ENCODE measurements at regions not wholly inside any gene's neighbourhood (a gene's known extent, or its start where the extent isn't known, plus 50 kb on each side); places are given as distances from the start of the nearest gene placed in this dataset.

- POLR2A ChIA-PET = no interaction called here
- Mint-ChIP-seq H3K27ac (no peak overlapping the region), H3K4me3 (no peak overlapping the region), H3K27me3 (no peaks in the 10 kb centered on the region), H3K4me1 (no peaks in the 10 kb centered on the region), H3K9me3 (no peaks in the 10 kb centered on the region), H3K36me3 (ENCODE audit: low read depth) (no peaks in the 10 kb centered on the region)
- CTCF ChIA-PET = no interaction called here
- DNase-seq = no peak
Observed at GRCh38 chr13:107822006-107822405, 393.3 kb downstream of the LIG4 start.

- ChIA-PET CTCF (no interaction called here), POLR2A (no interaction called here)
- Mint-ChIP-seq H3K27ac (no peak overlapping the region), H3K27me3 (no peaks in the 10 kb centered on the region), H3K36me3 (ENCODE audit: low read depth) (no peaks in the 10 kb centered on the region), H3K9me3 (no peaks in the 10 kb centered on the region), H3K4me3 (no peak overlapping the region), H3K4me1 (no peaks in the 10 kb centered on the region)
- DNase-seq = no peak
Observed at GRCh38 chr13:107821492-107821891, 393.8 kb downstream of the LIG4 start.

- H3K4me3 Mint-ChIP-seq = no peak overlapping the region
- CTCF ChIA-PET = no interaction called here
- no peaks in the 10 kb centered on the region for H3K36me3 Mint-ChIP-seq (ENCODE audit: low read depth)
- no peak overlapping the region for H3K27ac Mint-ChIP-seq
- DNase-seq = no peak
- POLR2A ChIA-PET = no interaction called here
- no peaks in the 10 kb centered on the region for H3K4me1 Mint-ChIP-seq
- no peaks in the 10 kb centered on the region for H3K9me3 Mint-ChIP-seq
- H3K27me3 Mint-ChIP-seq = no peaks in the 10 kb centered on the region
Observed at GRCh38 chr13:107819071-107819470, 396.3 kb downstream of the LIG4 start.

GRCh38 chr13:107817647-107818287 lies 397.6 kb downstream of the LIG4 start:
- ChIA-PET POLR2A (no interaction called here), CTCF (no interaction called here)

GRCh38 chr13:107812014-107812412 lies 403.3 kb downstream of the LIG4 start:
- CTCF ChIA-PET = no interaction called here
- Mint-ChIP-seq H3K9me3 (no peaks in the 10 kb centered on the region), H3K27me3 (no peaks in the 10 kb centered on the region), H3K4me3 (no peak overlapping the region), H3K27ac (no peak overlapping the region), H3K4me1 (no peaks in the 10 kb centered on the region), H3K36me3 (ENCODE audit: low read depth) (no peaks in the 10 kb centered on the region)
- POLR2A ChIA-PET = no interaction called here
- DNase-seq = no peak

More at GRCh38 chr13:107817647-107818287, 397.6 kb downstream of the LIG4 start:
- DNase-seq = no peak
- Mint-ChIP-seq H3K27ac (no peak overlapping the region), H3K27me3 (no peaks in the 10 kb centered on the region), H3K4me3 (no peak overlapping the region), H3K36me3 (ENCODE audit: low read depth) (no peaks in the 10 kb centered on the region), H3K4me1 (no peaks in the 10 kb centered on the region), H3K9me3 (no peaks in the 10 kb centered on the region)

GRCh38 chr13:107811233-107812013 lies 403.9 kb downstream of the LIG4 start:
- no peak for DNase-seq
- no peak overlapping the region for H3K4me3 Mint-ChIP-seq
- H3K36me3 Mint-ChIP-seq (ENCODE audit: low read depth) = no peaks in the 10 kb centered on the region
- H3K27ac Mint-ChIP-seq = no peak overlapping the region
- H3K4me1 Mint-ChIP-seq = no peaks in the 10 kb centered on the region
- H3K9me3 Mint-ChIP-seq = no peaks in the 10 kb centered on the region
- ChIA-PET POLR2A (no interaction called here), CTCF (no interaction called here)
- no peaks in the 10 kb centered on the region for H3K27me3 Mint-ChIP-seq

GRCh38 chr13:107809125-107809524 lies 406.2 kb downstream of the LIG4 start:
- DNase-seq = no peak
- ChIA-PET POLR2A (no interaction called here), CTCF (no interaction called here)
- Mint-ChIP-seq H3K9me3 (no peaks in the 10 kb centered on the region), H3K4me3 (no peak overlapping the region), H3K36me3 (ENCODE audit: low read depth) (no peaks in the 10 kb centered on the region), H3K4me1 (no peaks in the 10 kb centered on the region), H3K27me3 (no peaks in the 10 kb centered on the region), H3K27ac (no peak overlapping the region)

- no peaks in the 10 kb centered on the region for H3K9me3 Mint-ChIP-seq
- POLR2A ChIA-PET = no interaction called here
- no peak overlapping the region for H3K27ac Mint-ChIP-seq
- no peaks in the 10 kb centered on the region for H3K36me3 Mint-ChIP-seq (ENCODE audit: low read depth)
- DNase-seq = no peak
- CTCF ChIA-PET = no interaction called here
- H3K4me1 Mint-ChIP-seq = no peaks in the 10 kb centered on the region
- no peaks in the 10 kb centered on the region for H3K27me3 Mint-ChIP-seq
- H3K4me3 Mint-ChIP-seq = no peak overlapping the region
Observed at GRCh38 chr13:107808389-107808788, 406.9 kb downstream of the LIG4 start.

GRCh38 chr13:107807306-107808073 lies 407.8 kb downstream of the LIG4 start:
- ChIA-PET POLR2A (no interaction called here), CTCF (no interaction called here)
- no peaks in the 10 kb centered on the region for H3K36me3 Mint-ChIP-seq (ENCODE audit: low read depth)
- no peak for DNase-seq
- H3K27me3 Mint-ChIP-seq = no peaks in the 10 kb centered on the region
- H3K27ac Mint-ChIP-seq = no peak overlapping the region
- H3K4me1 Mint-ChIP-seq = no peaks in the 10 kb centered on the region
- H3K4me3 Mint-ChIP-seq = no peak overlapping the region
- no peaks in the 10 kb centered on the region for H3K9me3 Mint-ChIP-seq

- POLR2A ChIA-PET = no interaction called here
- Mint-ChIP-seq H3K27ac (no peak overlapping the region), H3K27me3 (no peaks in the 10 kb centered on the region), H3K36me3 (ENCODE audit: low read depth) (no peaks in the 10 kb centered on the region), H3K4me1 (no peaks in the 10 kb centered on the region), H3K9me3 (no peaks in the 10 kb centered on the region), H3K4me3 (no peak overlapping the region)
- CTCF ChIA-PET = no interaction called here
- no peak for DNase-seq
Observed at GRCh38 chr13:107806726-107807125, 408.6 kb downstream of the LIG4 start.

- Mint-ChIP-seq H3K36me3 (ENCODE audit: low read depth) (no peaks in the 10 kb centered on the region), H3K27ac (no peak overlapping the region), H3K9me3 (no peaks in the 10 kb centered on the region), H3K27me3 (no peaks in the 10 kb centered on the region), H3K4me3 (no peak overlapping the region), H3K4me1 (no peaks in the 10 kb centered on the region)
- CTCF ChIA-PET = no interaction called here
- POLR2A ChIA-PET = no interaction called here
- no peak for DNase-seq
Observed at GRCh38 chr13:107803822-107804495, 411.4 kb downstream of the LIG4 start.

- Mint-ChIP-seq H3K9me3 (no peaks in the 10 kb centered on the region), H3K27me3 (no peaks in the 10 kb centered on the region), H3K36me3 (ENCODE audit: low read depth) (no peaks in the 10 kb centered on the region), H3K4me1 (no peaks in the 10 kb centered on the region), H3K4me3 (no peak overlapping the region), H3K27ac (no peak overlapping the region)
- no peak for DNase-seq
- CTCF ChIA-PET = no interaction called here
- POLR2A ChIA-PET = no interaction called here
Observed at GRCh38 chr13:107801621-107802020, 413.7 kb downstream of the LIG4 start.

GRCh38 chr13:107799001-107799400 lies 416.3 kb downstream of the LIG4 start:
- CTCF ChIA-PET = no interaction called here
- Mint-ChIP-seq H3K27ac (no peak overlapping the region), H3K9me3 (no peaks in the 10 kb centered on the region), H3K4me1 (no peaks in the 10 kb centered on the region), H3K4me3 (no peak overlapping the region), H3K27me3 (no peaks in the 10 kb centered on the region), H3K36me3 (ENCODE audit: low read depth) (no peaks in the 10 kb centered on the region)
- POLR2A ChIA-PET = no interaction called here
- no peak for DNase-seq
